SK-N-SH (cell line): ENCODE measurements at regions not wholly inside any gene's neighbourhood (a gene's known extent, or its start where the extent isn't known, plus 50 kb on each side); places are given as distances from the start of the nearest gene placed in this dataset.
A peak's percentile ranks its signal among the peaks of the same experiment; 100 is the strongest.
"Not testable (repeated sequence)": the region's sequence is repeated elsewhere in the genome, so short reads cannot be mapped to it uniquely, and the experiment has no call there.

Source experiments
- CTCF ChIA-PET: fragments of 300-600, 350-600 bp; formaldehyde crosslinking; extraction: SDS; loops from one replicate; lab custom pipeline; 2021; lab: Yijun Ruan, JAX
- POLR2A ChIA-PET: fragments of 350-600 bp; sonication (Branson Sonifier 250); formaldehyde crosslinking; extraction: SDS; loops from one replicate; lab custom pipeline; 2020; ENCODE audit warnings: antibody characterized with exemption, inconsistent platforms; lab: Yijun Ruan, JAX
- DNase-seq: peaks from one replicate; pipeline ENCODE4 v3.0.0; 2012
- H2AFZ ChIP-seq: fragments of 200-600 bp; sonication (generic); 2 replicates; pipeline ENCODE4 v1.8.1; 2016; ENCODE audit warnings: antibody characterized with exemption, mild to moderate bottlenecking, low read depth
- H3F3A ChIP-seq: fragments of 200-600 bp; sonication (generic); replicated peaks from 2 replicates; pipeline ENCODE3; 2016; ENCODE audit warnings: antibody characterized with exemption, mild to moderate bottlenecking; ENCODE audit not compliant: insufficient read depth
- H3K27ac ChIP-seq, 2 experiments: fragments of 200-500 bp in 1 of 2; fragments of 200-600 bp in 1 of 2; sonication (Bioruptor generic) in 1 of 2; sonication (generic), shearing (Covaris generic) in 1 of 2; 2 replicates each; pipeline versions ENCODE4 v1.5.1 to v1.6.1; 2014 to 2016; ENCODE audit warnings: low read depth in 2 of 2, inconsistent platforms in 1 of 2, low read length in 1 of 2, mild to moderate bottlenecking in 1 of 2, mixed read lengths in 1 of 2
- H3K27me3 ChIP-seq: fragments of 200-600 bp; sonication (generic), shearing (Covaris generic); 2 replicates; pipeline ENCODE4 v1.6.1; 2016; ENCODE audit warnings: mixed run types; ENCODE audit not compliant: insufficient read depth
- H3K36me3 ChIP-seq, 2 experiments: fragments of 200-500 bp in 1 of 2; fragments of 200-600 bp in 1 of 2; sonication (Bioruptor generic) in 1 of 2; sonication (generic) in 1 of 2; replicated peaks in 1 of 2; 2 replicates each; pipeline versions ENCODE3 to v1.5.1; 2014 to 2016; ENCODE audit warnings: low read length in 1 of 2, mild to moderate bottlenecking in 1 of 2; ENCODE audit not compliant: insufficient read depth in 2 of 2, control insufficient read depth in 1 of 2
- H3K4me1 ChIP-seq, 2 experiments: fragments of 200-500 bp in 1 of 2; fragments of 200-600 bp in 1 of 2; sonication (Bioruptor generic) in 1 of 2; sonication (generic), shearing (Covaris generic) in 1 of 2; 2 replicates each; pipeline versions ENCODE4 v1.5.1 to v1.6.1; 2014 to 2016; ENCODE audit warnings: low read depth in 1 of 2, low read length in 1 of 2, mixed run types in 1 of 2; ENCODE audit not compliant: insufficient read depth in 2 of 2, control insufficient read depth in 1 of 2
- H3K4me2 ChIP-seq: fragments of 200-600 bp; sonication (generic), shearing (Covaris generic); 2 replicates; pipeline ENCODE4 v1.6.1; 2017; ENCODE audit warnings: mixed run types
- H3K4me3 ChIP-seq, 2 experiments: fragments of 200-500 bp in 1 of 2; fragments of 200-600 bp in 1 of 2; sonication (Bioruptor generic) in 1 of 2; sonication (generic), shearing (Covaris generic) in 1 of 2; 2 replicates each; pipeline versions ENCODE4 v1.5.1 to v1.8.1; 2014 to 2016; ENCODE audit warnings: low read depth in 2 of 2, inconsistent platforms in 1 of 2, low read length in 1 of 2, mild to moderate bottlenecking in 1 of 2, mixed read lengths in 1 of 2, moderate library complexity in 1 of 2
- H3K79me2 ChIP-seq: fragments of 200-600 bp; sonication (generic); 2 replicates; pipeline ENCODE4 v1.8.1; 2017; ENCODE audit warnings: mild to moderate bottlenecking; ENCODE audit not compliant: insufficient read depth
- H3K9ac ChIP-seq: fragments of 200-600 bp; sonication (generic); 2 replicates; pipeline ENCODE4 v1.6.1; 2017; ENCODE audit warnings: mixed run types
- H3K9me2 ChIP-seq: fragments of 200-600 bp; sonication (generic); 2 replicates; pipeline ENCODE4 v1.6.1; 2017; ENCODE audit warnings: mixed run types
- H3K9me3 ChIP-seq: fragments of 200-600 bp; sonication (generic); 2 replicates; pipeline ENCODE4 v1.6.1; 2017; ENCODE audit warnings: mixed run types, mild to moderate bottlenecking, moderate library complexity
- H4K20me1 ChIP-seq: fragments of 200-600 bp; sonication (generic); 2 replicates; pipeline ENCODE4 v1.6.1; 2017; ENCODE audit warnings: mild to moderate bottlenecking, mixed run types; ENCODE audit not compliant: insufficient read depth
- EZH2phosphoT487 ChIP-seq: fragments of 200-600 bp; sonication (generic); IDR thresholded peaks from 2 replicates; pipeline ENCODE4 v1.6.1; 2017; ENCODE audit warnings: low read depth, mixed run types, mild to moderate bottlenecking, antibody characterized with exemption, moderate library complexity, borderline replicate concordance
- FOSL2 ChIP-seq: IDR thresholded peaks from 2 replicates; pipeline ENCODE4 v1.4.0; 2012; ENCODE audit warnings: low read depth, mild to moderate bottlenecking, moderate library complexity, borderline replicate concordance
- FOXJ3 ChIP-seq: sonication (generic); formaldehyde crosslinking; IDR thresholded peaks from 2 replicates; pipeline ENCODE4 v1.5.1; 2020; ENCODE audit warnings: mild to moderate bottlenecking, missing genetic modification reagents
- FOXM1 ChIP-seq: IDR thresholded peaks from 2 replicates; pipeline ENCODE4 v1.4.0; 2012; ENCODE audit warnings: low read depth, mild to moderate bottlenecking
- GABPA ChIP-seq: IDR thresholded peaks from 2 replicates; pipeline ENCODE4 v1.4.0; 2012; ENCODE audit warnings: low read depth, mild to moderate bottlenecking
- GATA2 ChIP-seq: sonication (generic); formaldehyde crosslinking; IDR thresholded peaks from 2 replicates; pipeline ENCODE4 v1.5.0; 2020; ENCODE audit warnings: mild to moderate bottlenecking, missing genetic modification reagents
- MEF2A ChIP-seq: IDR thresholded peaks from 2 replicates; pipeline ENCODE4 v1.4.0; 2012; ENCODE audit warnings: low read depth, borderline replicate concordance
- WGBS: methylation state at CpG from one replicate; pipeline ENCODE4 v1.1.6; 2017; ENCODE audit warnings: low lambda C conversion rate; 5-methylcytosine and 5-hydroxymethylcytosine counted together
- TF ChIP-seq, protein P1 (sequence below): IDR thresholded peaks from 2 replicates; pipeline ENCODE4; 2012

DNA sequence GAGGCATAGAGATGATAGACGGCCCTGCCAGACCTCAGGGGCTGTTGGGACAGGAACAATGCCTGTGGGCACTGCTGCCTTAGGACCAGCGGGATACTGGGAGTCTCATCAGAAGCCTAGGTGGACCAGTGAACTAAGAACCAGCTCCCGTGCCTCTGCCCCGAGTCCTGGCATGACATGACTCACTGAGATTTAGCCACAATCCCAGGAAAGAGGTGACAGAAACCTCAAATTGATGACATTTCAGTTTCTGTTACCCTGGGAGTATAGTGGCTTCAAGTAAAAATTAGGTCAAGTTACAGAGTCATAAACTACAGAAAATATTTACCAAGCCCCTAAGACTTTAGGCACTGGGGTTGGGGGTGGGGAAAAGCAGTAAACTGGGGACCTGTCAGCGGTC, 74.6 kb upstream of the GADD45A start:
- POLR2A ChIA-PET = no interaction called here
- no peak overlapping the region for H2AFZ ChIP-seq
- H3K79me2 ChIP-seq = no peaks in the 10 kb centered on the region
- no peak overlapping the region for H3K4me2 ChIP-seq
- no peak overlapping the region for H3K9ac ChIP-seq
- TF ChIP-seq EZH2phosphoT487 = no peak
- no peak for TF ChIP-seq FOSL2
- TF ChIP-seq GABPA = no peak
- H3F3A ChIP-seq = no peaks in the 10 kb centered on the region
- no peaks in the 10 kb centered on the region for H3K27me3 ChIP-seq
- H4K20me1 ChIP-seq = no peaks in the 10 kb centered on the region
- no peaks in the 10 kb centered on the region for H3K36me3 ChIP-seq
- DNase-seq = no peak
- peaks cover 0 to 39% of the 10 kb centered on the region in 2 experiments; a peak in 2 of 4 replicates for H3K4me1 ChIP-seq
- H3K9me2 ChIP-seq = no peaks in the 10 kb centered on the region
- H3K9me3 ChIP-seq = no peaks in the 10 kb centered on the region
- CTCF ChIA-PET = no interaction called here
- H3K4me3 ChIP-seq = no peak overlapping the region
- 69% methylated on average over 5 of the region's 5 CpGs for WGBS
- H3K27ac ChIP-seq = no peak overlapping the region; a peak in 1 of 4 replicates

DNA sequence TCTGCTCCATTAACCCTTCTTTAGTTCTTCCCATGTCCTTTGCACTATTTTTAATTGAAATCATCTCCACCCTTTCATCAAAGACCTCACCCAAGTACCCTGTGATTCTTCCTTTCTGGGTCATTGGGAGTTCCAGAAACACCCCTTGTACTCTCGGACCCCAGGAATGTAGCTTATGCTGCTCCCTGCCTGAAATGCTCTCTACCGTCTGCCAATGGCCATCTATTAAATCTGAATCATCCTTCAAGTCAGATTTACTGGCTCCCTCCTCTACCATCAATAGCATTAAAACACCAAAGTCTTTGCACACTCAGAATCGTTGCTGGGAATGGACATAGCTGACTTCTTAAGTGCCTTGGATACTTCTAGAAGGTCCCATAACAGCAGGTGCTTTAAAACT, 73.2 kb upstream of the GADD45A start:
- H3K9me2 ChIP-seq = no peaks in the 10 kb centered on the region
- H3K9me3 ChIP-seq = no peaks in the 10 kb centered on the region
- H4K20me1 ChIP-seq = no peaks in the 10 kb centered on the region
- ChIA-PET POLR2A (no interaction called here), CTCF (interaction anchor here (1.4 kb wide), 1 partner anchor 21 kb away, joined by 3 read pairs; no protein-coding TSS in a partner anchor)
- H3K4me3 ChIP-seq = no peak overlapping the region
- H3K4me2 ChIP-seq = no peak overlapping the region
- no peak overlapping the region for H3K27ac ChIP-seq
- no peak overlapping the region for H3K9ac ChIP-seq
- peaks cover 0 to 36% of the 10 kb centered on the region in 2 experiments; a peak in 3 of 4 replicates for H3K4me1 ChIP-seq
- WGBS = 62% methylated on average over 3 of the region's 3 CpGs
- TF ChIP-seq, protein P1, sequence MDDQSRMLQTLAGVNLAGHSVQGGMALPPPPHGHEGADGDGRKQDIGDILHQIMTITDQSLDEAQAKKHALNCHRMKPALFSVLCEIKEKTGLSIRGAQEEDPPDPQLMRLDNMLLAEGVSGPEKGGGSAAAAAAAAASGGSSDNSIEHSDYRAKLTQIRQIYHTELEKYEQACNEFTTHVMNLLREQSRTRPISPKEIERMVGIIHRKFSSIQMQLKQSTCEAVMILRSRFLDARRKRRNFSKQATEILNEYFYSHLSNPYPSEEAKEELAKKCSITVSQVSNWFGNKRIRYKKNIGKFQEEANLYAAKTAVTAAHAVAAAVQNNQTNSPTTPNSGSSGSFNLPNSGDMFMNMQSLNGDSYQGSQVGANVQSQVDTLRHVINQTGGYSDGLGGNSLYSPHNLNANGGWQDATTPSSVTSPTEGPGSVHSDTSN = peak; percentile 25; the same call in 1 of the 2 replicates
- TF ChIP-seq FOXJ3 (CRISPR knock-in tag) = no peak
- TF ChIP-seq, all 33 proteins: peak for 1
- no peaks in the 10 kb centered on the region for H3K27me3 ChIP-seq
- no peaks in the 10 kb centered on the region for H3K79me2 ChIP-seq
- DNase-seq = no peak
- H2AFZ ChIP-seq = no peak overlapping the region
- H3F3A ChIP-seq = no peaks in the 10 kb centered on the region
- no peaks in the 10 kb centered on the region for H3K36me3 ChIP-seq

DNA sequence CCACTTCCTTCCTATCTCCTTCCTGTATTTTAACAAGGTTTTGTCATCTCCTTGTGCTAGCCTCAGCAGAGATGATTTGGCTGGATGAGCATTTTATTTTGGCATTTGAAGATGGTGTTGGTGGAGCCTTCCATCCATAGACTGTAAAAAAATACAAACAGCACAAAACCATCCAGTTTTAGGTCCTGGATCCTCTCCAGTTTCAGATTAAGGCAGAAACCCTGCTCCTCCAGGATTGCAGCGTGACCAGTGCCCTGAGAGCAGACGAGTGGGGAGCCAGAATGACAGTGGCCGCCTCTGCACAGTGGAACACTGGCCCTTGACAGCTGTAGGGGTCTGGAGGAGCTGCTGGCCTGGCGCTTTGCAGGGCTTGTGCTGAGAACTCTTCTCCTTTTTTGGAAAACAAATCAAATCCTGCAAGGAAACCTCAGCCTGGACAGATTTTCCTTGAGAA, 72.2 kb upstream of the GADD45A start:
- 60% methylated on average over 2 of the region's 4 CpGs for WGBS

DNA sequence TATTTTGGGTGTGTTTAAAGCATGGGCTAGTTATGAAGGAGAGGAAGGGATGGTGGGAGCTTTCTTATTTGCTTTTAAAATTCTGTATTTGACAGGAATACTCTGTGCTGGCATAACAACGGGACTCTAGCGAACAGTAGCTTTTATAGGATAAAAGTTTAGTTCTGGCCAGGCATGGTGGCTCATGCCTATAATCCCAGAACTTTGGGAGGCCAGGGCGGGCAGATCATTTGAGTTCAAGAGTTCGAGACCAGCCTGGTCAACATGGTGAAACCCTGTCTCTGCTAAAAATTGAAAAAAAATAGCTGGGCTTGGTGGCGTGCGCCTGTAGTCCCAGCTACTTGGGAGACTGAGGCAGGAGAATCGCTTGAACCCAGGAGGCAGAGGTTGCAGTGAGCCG, 71.5 kb upstream of the GADD45A start:
- peaks cover 0 to 24% of the 10 kb centered on the region in 2 experiments; a peak in 3 of 4 replicates for H3K4me1 ChIP-seq
- H3K4me2 ChIP-seq, H3K79me2 ChIP-seq, DNase-seq, H3K9me3 ChIP-seq, H2AFZ ChIP-seq, H3K27me3 ChIP-seq, H3K4me3 ChIP-seq, H4K20me1 ChIP-seq, H3F3A ChIP-seq, H3K9ac ChIP-seq, H3K27ac ChIP-seq, H3K36me3 ChIP-seq, POLR2A ChIA-PET, H3K9me2 ChIP-seq: not testable (repeated sequence)
- CTCF ChIA-PET = interaction anchor here (0.8 kb wide), 1 partner anchor 14 kb away, joined by 3 read pairs; no protein-coding TSS in a partner anchor
- 85% methylated on average over 8 of the region's 8 CpGs for WGBS

More for the DNA sequence above, 72.2 kb upstream of the GADD45A start:
- Histone ChIP-seq H4K20me1 (no peaks in the 10 kb centered on the region), H3K9ac (no peak overlapping the region), H3K27me3 (no peaks in the 10 kb centered on the region), H3K4me1 (peaks cover 0 to 31% of the 10 kb centered on the region in 2 experiments; a peak in 3 of 4 replicates), H3K9me3 (no peaks in the 10 kb centered on the region), H3K4me2 (no peak overlapping the region), H3K27ac (no peak overlapping the region), H3K4me3 (no peak overlapping the region), H2AFZ (no peak overlapping the region), H3K79me2 (no peaks in the 10 kb centered on the region), H3K36me3 (no peaks in the 10 kb centered on the region), H3K9me2 (no peaks in the 10 kb centered on the region), H3F3A (no peaks in the 10 kb centered on the region)
- DNase-seq = no peak
- ChIA-PET POLR2A (no interaction called here), CTCF (no interaction called here)
- TF ChIP-seq MEF2A (no peak), GATA2 (CRISPR knock-in tag) (no peak), FOXM1 (no peak)
